GM21367 (cell line): ENCODE measurements at regions not wholly inside any gene's neighbourhood (a gene's known extent, or its start where the extent isn't known, plus 50 kb on each side); places are given as distances from the start of the nearest gene placed in this dataset.
"Not testable (repeated sequence)": the region's sequence is repeated elsewhere in the genome, so short reads cannot be mapped to it uniquely, and the experiment has no call there.

ENCODE experiments used
- ATAC-seq: cut with Tn5 transposase; IDR thresholded peaks from one replicate; pipeline ENCODE4 v1.9.1; 2021; ENCODE audit not compliant: unreplicated experiment

DNA sequence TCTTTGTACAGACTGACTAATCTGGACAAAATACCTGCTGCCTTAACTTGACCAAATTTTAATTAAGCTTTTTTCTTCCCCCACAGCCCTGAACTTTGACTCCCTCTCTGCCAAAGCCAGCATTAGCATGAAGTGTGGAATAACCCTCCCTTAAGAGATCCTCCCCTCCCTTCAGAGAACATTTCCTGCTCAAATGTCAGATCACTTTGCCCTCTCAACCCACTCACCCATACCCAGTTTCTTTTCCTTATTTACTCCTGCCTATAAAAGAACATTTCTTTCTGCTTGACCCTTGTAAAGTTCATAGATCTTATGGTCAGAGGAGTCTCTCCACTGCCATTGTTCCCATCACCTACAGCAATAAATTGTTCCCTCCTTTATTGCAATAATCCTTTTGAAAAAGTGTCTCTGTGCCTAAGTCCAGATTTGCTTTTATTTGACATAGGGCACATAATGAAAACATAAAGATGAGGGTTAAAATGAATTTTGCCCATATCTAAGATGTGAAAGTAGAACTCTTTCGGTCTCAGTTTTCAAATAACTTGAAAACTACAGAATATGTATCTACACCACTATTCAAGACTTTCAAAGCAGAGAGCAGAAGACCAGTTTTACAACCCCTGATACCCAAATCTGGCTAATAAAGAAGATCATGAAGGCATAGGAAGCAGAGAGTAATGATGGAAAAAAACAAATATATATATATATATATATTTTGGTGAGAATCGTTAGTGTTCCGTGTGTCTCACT, 289.7 kb upstream of the ANXA10 start:
- ATAC-seq = no peak

DNA sequence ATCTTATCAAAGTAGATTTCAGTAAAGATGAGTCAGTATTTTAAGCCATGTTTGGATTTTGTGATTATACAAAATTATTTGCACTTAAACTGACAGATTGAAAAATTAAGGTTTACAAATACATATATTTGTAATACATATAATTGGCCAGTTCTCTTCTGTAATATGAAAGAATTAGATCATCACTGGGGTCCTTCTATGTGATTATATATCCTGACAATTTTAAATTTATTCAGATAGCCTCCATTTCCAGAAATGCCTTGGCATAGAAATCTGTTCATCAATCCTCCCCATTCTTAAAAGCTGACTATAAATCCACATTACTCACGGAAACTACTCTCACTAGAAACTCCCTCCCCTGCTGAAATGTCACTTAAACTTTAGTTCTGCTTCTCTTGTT, 280.4 kb upstream of the ANXA10 start:
- ATAC-seq = no peak

DNA sequence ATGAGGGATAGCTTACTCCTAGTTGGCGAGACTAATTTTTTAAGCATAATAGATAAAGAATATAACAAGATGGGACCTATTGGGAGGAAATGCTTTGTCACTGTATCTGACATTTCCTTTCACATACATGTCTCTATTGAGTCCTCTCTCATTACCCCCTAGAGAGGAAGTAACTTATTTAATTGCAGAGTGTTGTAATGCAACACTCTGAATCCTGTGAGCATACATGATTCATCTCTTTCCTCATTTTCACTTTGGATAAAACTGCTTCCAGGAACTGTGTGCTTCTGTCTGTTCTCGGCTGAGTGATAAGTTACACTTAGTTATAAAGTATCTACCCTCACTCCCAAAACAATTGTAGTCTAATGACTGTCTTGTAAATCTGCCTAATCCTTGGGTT, 266.1 kb upstream of the ANXA10 start:
- no peak for ATAC-seq

DNA sequence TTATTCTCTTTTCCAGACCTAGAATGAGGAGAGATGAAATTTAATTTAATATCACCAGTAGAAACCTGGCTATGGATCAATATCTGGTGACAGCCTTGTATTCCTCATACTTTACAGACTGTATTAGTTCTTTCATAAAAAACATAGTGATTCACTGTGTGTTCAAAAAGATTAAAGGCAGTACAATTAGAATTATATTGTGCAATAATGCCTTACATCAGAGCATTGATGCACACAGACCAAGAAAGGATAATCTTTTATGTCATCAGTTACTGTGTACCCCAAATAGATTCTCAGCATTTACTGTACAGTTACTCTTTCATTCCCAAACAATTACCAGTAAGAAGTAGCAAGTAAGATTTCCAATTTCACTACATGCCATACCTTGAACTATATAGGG, 260.5 kb upstream of the ANXA10 start:
- ATAC-seq = no peak

DNA sequence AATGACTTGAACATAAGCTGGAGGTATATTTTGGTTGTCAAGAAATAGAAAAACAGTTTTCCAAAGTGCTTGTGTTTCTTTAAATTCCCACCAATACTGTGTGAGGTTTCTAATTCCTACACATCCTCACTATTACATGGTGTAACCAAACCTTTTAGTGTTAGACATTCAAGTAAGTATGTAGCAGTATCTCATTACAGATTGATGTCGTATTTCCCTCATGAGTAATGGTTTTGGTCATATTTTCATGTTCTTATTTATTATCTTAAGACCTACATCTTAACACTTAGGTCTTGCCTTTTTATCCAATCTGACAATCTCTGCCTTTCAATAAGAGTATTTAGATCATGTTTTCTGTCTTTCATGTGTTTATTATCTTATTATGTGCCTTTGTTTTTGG, 253.7 kb upstream of the ANXA10 start:
- no peak for ATAC-seq

DNA sequence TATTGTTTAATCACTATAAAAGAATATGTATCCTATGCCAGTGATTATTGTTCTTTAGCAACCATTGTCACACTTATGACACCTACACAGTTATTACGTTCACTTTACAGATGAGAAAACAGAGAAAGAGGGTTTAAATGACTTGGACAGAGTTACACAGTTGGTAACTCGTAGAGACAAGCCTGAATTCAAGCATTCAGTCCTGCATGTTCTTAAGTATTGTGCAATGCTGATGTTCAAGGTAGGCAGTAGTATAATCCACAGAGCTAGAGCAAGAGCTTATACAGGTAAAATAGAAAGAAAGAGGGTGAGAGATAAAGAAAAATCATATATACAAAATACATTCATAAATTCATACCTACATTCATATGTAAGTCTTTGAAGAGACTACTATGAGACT, 249.8 kb upstream of the ANXA10 start:
- no peak for ATAC-seq

DNA sequence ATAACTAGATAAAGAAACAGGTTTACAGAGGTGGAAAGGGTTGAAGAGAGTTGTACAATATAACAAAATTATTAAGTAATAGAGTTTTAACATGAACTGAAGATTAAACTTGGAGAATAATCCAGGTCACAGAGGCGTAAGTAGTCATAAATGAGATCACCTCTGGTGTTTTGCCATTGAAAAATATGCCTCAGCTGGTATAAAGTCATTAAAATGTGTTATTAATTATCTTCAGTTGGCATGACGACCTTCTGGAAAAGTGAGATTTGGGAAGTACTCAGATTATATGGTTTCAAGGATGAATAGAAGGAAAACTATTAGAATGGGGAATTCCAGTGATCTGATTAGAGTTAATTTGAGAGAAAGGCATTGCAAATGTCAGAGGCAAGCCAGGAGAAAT, 237.5 kb upstream of the ANXA10 start:
- no peak for ATAC-seq

DNA sequence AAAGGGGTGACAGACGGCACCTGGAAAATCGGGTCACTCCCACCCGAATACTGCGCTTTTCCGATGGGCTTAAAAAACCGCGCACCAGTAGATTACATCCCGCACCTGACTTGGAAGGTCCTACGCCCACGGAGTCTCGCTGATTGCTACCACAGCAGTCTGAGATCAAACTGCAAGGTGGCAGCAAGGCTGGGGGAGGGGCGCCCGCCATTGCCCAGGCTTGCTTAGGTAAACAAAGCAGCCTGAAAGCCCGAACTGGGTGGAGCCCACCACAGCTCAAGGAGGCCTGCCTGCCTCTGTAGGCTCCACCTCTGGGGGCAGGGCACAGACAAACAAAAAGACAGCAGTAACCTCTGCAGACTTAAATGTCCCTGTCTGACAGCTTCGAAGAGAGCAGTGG, 234.2 kb upstream of the ANXA10 start:
- not testable (repeated sequence) for ATAC-seq

DNA sequence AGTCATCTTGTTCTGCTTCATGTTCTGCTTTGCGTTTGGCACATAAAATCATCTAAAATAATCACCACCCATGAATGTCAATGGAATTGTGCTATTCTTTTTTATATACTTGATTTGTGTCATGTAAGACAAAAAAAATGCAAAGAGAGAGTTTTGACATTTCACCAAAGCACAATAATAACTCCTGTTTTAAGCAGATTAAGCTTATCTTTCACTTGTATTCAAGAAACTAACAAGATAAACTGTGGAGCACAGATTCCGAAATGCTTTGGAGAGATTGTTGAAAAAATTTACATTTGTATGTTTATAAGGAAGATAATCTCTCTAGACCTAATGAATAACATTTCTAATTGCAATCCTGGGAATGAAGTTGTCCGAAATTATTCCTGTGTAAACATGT, 225.1 kb upstream of the ANXA10 start:
- ATAC-seq = no peak

DNA sequence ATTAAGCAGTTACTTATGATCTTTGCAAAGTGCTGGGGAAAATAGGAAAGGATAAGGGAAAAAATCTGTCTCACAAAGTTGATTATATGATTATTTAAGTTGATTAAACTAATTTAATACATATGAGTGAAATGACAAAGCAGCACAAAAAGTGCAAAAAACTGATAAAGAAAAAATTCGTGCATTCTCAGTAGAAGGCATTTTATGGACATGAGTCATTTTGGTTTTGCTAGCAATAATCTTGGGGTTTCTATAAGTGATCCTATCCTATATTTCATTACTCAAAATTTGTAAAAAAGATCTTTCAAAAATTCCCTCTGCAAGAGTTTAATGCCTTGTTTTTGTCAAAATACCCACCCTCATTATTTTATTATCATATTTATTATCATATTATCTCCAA, 224.2 kb upstream of the ANXA10 start:
- no peak for ATAC-seq

DNA sequence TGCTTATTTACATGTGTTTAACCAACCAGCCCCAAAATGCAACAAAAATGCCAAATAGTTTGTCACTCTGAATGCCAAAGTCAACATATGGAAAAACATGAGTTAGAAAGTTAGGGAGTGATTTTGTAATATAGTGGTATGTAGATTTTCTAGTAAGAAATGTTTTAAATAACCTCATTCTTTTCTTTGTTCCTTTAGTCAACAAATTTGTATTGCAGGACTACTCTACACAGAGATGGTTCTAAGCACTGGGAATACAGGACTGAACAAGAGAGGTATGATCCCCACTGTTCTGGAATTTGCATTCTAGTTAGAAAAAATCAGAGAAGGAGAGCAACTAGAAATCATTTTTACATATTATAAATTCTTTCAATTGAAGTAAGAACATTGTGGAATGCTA, 218.8 kb upstream of the ANXA10 start:
- ATAC-seq = no peak

DNA sequence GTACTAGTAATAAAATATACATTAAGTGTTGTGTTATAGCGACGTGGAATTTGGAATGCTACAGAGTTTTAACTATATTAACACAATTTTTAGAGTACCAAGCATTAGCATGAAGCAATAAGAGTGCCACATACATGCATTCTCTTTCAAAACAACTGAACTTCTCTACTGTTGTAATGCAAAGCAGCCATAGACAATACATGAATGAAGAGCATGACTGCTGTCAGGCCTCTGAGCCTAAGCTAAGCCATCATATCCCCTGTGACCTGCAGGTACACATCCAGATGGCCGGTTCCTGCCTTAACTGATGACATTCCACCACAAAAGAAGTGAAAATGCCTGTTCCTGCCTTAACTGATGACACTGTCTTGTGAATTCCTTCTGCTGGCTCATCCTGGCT, 216.2 kb upstream of the ANXA10 start:
- ATAC-seq = not testable (repeated sequence)

DNA sequence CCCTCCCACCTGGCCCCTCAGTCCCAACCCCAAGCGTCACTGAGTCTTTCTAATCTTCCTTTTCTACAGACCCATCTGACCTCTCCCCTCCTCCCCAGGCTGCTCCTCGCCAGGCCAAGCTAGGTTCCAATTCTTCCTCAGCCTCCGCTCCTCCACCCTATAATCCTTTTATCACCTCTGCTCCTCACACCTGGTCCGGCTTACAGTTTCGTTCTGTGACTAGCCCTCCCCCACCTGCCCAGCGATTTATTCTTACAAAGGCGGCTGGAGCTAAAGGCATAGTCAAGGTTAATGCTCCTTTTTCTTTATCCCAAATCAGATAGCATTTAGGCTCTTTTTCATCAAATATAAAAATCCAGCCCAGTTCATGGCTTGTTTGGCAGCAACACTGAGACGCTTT, 214.5 kb upstream of the ANXA10 start:
- ATAC-seq = not testable (repeated sequence)

DNA sequence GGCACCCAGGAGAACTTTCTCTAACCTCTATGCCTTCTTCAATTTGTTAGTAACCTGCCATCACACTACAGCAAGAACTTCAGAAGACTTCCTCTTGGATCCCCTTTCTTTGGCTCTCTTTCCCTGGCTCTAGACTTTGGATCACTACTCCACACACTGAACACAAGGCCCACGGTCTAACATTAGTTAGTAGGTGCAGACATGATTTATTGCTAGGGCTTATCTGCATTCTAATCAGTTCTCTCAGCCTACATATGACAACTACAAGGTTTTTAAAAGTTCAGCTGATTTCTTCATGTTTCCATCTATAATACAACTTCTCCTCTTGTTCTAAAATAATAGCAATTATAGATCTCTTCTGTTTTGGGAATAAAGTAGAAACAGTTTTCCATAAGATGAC, 209.1 kb upstream of the ANXA10 start:
- ATAC-seq = no peak

DNA sequence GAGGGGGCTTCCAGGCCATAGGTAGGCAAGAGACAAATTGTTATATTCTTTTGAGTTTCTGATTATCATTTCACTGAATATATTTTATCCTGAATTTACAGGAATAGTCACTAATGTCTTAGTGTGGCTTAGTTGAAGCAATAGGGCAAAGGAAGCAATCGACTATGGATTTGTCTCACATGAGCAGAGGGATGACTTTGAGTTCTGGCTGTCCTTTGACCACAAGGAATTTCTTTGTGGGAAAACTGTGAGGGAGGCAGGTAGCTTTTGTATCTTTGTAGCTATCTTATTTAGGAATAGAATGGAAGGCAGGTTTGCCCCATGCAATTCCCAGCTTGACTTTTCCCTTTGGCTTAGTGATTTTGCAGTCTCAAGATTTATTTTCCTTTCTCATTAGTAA, 207.3 kb upstream of the ANXA10 start:
- no peak for ATAC-seq

DNA sequence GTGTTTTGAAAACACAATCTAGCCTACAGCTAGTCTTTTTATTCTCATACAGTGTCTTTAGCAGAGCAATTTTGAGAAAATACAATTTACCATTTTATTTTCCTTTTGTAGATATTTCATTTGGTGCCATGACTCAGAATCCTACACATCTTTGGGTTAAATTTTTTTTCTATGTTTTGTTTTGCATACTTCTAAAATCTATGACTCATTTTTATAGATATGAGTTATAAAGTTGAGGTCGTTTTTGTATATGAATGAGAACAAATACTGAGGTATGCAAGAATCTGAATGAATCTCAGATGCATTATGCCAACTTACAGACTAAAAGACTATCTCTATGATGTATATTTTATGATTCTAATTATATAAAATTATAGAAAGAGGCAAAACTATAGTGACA, 206.5 kb upstream of the ANXA10 start:
- no peak for ATAC-seq

DNA sequence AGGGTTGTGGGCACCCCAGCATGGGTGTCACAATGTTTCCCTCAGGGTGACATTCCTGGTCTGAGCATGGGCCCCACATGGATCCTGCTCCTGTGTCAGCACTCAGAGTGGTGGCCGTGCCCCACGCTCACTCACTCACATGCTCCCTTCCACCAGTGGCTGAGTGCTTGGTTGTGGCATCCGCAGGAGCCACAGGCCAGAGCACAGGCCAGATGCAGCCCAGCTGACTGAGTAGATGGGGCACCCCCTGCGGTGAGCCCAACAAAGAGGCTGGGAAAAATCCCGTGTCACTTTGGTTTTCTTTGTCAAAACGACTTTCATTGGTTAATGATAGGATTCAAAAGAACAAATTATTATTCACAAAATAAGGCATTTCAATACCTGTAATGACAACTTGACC, 204.6 kb upstream of the ANXA10 start:
- ATAC-seq = no peak

DNA sequence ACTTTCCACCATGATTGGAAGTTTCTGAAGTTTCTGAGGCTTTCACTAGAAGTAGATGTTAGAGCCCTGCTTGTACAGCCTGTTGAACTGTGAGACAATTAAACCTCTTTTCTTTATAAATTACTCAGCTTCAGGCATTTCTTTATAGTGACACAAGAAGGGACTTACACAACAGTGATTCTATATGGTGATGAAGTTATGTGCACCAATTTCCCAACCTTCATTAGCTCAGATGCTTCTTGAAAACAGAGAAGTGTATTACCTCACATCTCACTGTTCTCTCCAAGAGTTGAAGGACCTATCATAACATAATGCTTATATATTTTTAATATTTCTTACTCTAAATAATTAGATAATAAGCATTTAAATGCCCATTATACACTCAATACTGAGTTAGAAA, 202.1 kb upstream of the ANXA10 start:
- ATAC-seq = no peak

DNA sequence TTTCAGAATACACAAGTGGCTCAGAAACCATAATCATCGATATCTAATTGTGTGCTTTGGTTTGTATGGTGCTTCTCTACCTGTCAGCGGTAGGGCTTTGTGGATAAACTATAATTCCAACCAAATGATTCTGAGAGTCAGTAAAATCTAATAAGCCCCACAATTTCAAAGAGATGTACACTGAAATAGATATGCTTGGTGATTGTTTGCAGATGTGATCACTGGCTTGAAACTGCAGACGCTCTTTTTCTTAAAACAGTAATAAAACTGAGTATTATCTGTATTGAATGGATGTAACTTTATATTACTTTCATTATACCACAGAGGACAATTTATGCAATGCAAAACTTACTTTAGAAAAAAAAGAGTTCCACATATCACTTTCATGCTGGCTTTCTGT, 198.8 kb upstream of the ANXA10 start:
- ATAC-seq = no peak

DNA sequence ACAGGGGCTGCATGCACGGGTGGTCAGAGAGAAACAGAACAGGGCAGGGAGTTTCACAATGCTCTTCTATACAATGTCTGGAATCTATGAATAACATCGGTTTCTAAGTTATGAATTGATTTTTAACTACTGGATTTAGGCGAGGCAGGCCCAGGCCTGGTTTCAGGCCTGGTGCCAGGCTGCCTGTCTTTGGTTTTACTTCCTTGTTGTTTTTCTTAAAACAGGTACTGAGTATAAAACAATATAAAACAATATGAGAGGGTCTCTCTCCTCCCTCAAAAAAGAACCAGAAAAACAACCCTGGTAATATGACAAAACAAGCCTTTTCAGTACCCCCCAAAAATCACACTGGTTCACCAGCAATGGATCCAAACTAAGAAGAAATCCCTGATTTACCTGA, 196.1 kb upstream of the ANXA10 start:
- not testable (repeated sequence) for ATAC-seq

DNA sequence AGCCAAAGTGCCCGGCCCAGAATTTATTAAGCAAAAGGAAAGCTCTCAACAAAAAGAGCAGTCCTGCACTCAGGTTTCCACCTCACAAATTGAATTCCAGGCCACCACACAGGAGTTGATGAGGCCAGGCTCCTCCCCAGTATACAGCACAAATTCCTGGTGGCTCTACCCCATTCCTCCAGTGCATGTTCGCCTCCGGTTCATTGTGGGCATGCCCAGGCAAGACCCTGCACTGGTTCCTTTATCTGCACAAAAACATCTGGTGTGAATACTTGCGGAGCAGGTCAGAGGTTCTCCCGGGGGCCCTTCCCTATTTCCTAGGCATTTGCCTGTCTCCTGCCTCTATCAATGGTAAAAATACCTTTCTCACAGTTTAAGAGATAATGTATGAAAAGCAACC, 195.2 kb upstream of the ANXA10 start:
- no peak for ATAC-seq

DNA sequence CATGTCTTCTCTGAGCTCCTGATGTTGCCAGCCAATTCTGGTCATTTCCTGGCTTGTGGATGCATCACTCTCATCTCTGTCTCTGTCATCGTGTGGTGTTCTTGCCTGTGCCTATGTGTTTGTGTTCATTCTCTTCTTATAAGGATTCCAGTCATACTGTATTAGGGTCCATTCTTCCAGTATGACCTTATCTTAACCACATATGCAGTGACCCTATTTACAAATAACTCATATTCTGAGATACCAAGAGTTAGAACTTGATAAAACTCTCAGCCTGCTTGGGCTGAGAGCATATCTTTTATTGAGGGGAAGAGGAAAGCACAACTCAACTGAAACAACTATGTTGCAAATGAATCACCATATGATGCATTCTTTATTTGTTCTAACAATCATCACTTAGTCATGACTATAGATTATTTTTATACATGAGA, 189.0 kb upstream of the ANXA10 start:
- no peak for ATAC-seq

DNA sequence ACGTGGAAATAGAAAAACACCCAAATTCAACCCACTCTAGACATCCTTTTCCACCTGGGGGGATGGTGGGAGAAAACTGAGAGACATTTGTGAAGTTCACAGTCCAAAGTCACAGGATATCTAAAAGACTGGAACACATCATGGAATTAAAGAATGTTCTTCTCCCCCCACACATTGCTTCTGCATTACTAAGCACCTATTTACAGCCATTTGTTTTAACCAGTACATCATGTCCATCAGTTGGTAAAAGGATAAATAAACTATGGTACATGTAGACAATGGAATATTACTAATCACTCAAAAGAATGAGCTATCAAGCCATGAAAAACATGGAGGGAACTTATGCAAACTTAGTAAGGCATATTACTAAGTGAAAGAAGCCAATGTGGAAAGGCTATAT, 185.5 kb upstream of the ANXA10 start:
- no peak for ATAC-seq
